Osteoblast (primary cell): ENCODE measurements at regions not wholly inside any gene's neighbourhood (a gene's known extent, or its start where the extent isn't known, plus 50 kb on each side); places are given as distances from the start of the nearest gene placed in this dataset.

Experiments used
- DNase-seq: peaks from one replicate; pipeline ENCODE4 v3.0.0; 2011; ENCODE audit warnings: low spot score, mixed read lengths; ENCODE audit not compliant: insufficient read length; ENCODE audit errors: missing footprints
- H2AFZ ChIP-seq: 2 replicates; pipeline ENCODE4 v1.6.0; 2011; ENCODE audit warnings: mild to moderate bottlenecking, low read length
- H3K27ac ChIP-seq: 2 replicates; pipeline ENCODE4 v1.5.1; 2011; ENCODE audit warnings: mild to moderate bottlenecking, low read depth, low read length, moderate library complexity
- H3K27me3 ChIP-seq: 2 replicates; pipeline ENCODE4 v1.6.0; 2012; ENCODE audit warnings: mild to moderate bottlenecking, control low read depth, inconsistent platforms, low read length, moderate library complexity; ENCODE audit not compliant: insufficient read depth
- H3K36me3 ChIP-seq: 2 replicates; pipeline ENCODE4 v1.5.1; 2011; ENCODE audit warnings: mild to moderate bottlenecking, low read length, control low read depth, moderate library complexity; ENCODE audit not compliant: insufficient read depth
- H3K4me1 ChIP-seq: 2 replicates; pipeline ENCODE4 v1.5.1; 2011; ENCODE audit warnings: mild to moderate bottlenecking, low read length, control low read depth, moderate library complexity; ENCODE audit not compliant: insufficient read depth
- H3K4me2 ChIP-seq: 2 replicates; pipeline ENCODE4 v1.6.0; 2011; ENCODE audit warnings: mild to moderate bottlenecking, low read length; ENCODE audit not compliant: insufficient read depth
- H3K4me3 ChIP-seq: fragments of 200-600 bp; sonication (generic); 3 replicates; pipeline ENCODE4 v1.5.1; 2012; ENCODE audit warnings: mild to moderate bottlenecking, low read length, inconsistent platforms; ENCODE audit not compliant: insufficient read depth
- H3K79me2 ChIP-seq: 2 replicates; pipeline ENCODE4 v1.6.0; 2012; ENCODE audit warnings: mild to moderate bottlenecking, low read length, control low read depth, inconsistent platforms; ENCODE audit not compliant: insufficient read depth
- H3K9me3 ChIP-seq: 2 replicates; pipeline ENCODE4 v1.5.1; 2011; ENCODE audit warnings: low read depth, low read length, control low read depth
- H4K20me1 ChIP-seq: 2 replicates; pipeline ENCODE4 v1.6.0; 2012; ENCODE audit warnings: mild to moderate bottlenecking, low read length, control low read depth; ENCODE audit not compliant: insufficient read depth
- TF ChIP-seq, protein P1 (sequence below): IDR thresholded peaks from 2 replicates; pipeline ENCODE4 v1.5.1; 2011; ENCODE audit warnings: mild to moderate bottlenecking, low read depth, low read length, moderate library complexity; ENCODE audit errors: extremely low read depth

GRCh38 chr9:79242489-79242888, 329.3 kb upstream of the TLE4 start:
- Histone ChIP-seq H3K36me3 (no peaks in the 10 kb centered on the region), H2AFZ (no peak overlapping the region), H3K9me3 (no peaks in the 10 kb centered on the region), H3K4me3 (no peak overlapping the region), H3K27ac (no peak overlapping the region), H3K4me1 (no peaks in the 10 kb centered on the region), H3K27me3 (no peaks in the 10 kb centered on the region), H3K79me2 (no peaks in the 10 kb centered on the region), H3K4me2 (no peak overlapping the region), H4K20me1 (no peaks in the 10 kb centered on the region)
- TF ChIP-seq, protein P1, sequence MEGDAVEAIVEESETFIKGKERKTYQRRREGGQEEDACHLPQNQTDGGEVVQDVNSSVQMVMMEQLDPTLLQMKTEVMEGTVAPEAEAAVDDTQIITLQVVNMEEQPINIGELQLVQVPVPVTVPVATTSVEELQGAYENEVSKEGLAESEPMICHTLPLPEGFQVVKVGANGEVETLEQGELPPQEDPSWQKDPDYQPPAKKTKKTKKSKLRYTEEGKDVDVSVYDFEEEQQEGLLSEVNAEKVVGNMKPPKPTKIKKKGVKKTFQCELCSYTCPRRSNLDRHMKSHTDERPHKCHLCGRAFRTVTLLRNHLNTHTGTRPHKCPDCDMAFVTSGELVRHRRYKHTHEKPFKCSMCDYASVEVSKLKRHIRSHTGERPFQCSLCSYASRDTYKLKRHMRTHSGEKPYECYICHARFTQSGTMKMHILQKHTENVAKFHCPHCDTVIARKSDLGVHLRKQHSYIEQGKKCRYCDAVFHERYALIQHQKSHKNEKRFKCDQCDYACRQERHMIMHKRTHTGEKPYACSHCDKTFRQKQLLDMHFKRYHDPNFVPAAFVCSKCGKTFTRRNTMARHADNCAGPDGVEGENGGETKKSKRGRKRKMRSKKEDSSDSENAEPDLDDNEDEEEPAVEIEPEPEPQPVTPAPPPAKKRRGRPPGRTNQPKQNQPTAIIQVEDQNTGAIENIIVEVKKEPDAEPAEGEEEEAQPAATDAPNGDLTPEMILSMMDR: no peak
- no peak for DNase-seq

DNA sequence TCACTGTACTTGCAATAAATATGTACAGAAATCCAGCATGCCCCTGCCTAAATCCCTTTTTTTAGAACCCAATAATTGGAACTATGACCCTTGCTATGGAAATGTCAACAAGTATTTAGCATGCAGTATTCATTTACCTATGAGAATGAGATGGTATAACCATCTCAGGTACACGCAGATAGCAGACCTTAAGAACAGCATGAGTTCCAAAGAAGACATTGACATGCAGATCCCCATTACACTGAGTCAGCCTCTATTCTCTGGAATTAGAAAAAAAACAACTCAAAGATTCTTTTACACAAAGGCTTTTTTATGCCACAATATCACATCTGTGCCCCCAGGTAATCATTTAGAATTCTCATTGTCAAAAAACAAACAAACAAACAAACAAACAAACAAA, 325.6 kb upstream of the TLE4 start:
- Histone ChIP-seq H3K4me3 (no peak overlapping the region), H3K4me1 (no peaks in the 10 kb centered on the region), H3K36me3 (no peaks in the 10 kb centered on the region), H3K27ac (no peak overlapping the region), H3K27me3 (peaks cover 4% of the 10 kb centered on the region), H4K20me1 (no peaks in the 10 kb centered on the region), H3K4me2 (no peak overlapping the region), H2AFZ (no peak overlapping the region), H3K9me3 (no peaks in the 10 kb centered on the region), H3K79me2 (no peaks in the 10 kb centered on the region)
- no peak for DNase-seq
- TF ChIP-seq, protein P1: no peak

- Histone ChIP-seq H3K4me3 (no peak overlapping the region), H3K4me2 (no peak overlapping the region), H3K27me3 (peaks cover 6% of the 10 kb centered on the region), H3K27ac (no peak overlapping the region), H3K36me3 (no peaks in the 10 kb centered on the region), H3K9me3 (no peaks in the 10 kb centered on the region), H4K20me1 (no peaks in the 10 kb centered on the region), H3K4me1 (no peaks in the 10 kb centered on the region), H2AFZ (no peak overlapping the region), H3K79me2 (no peaks in the 10 kb centered on the region)
- TF ChIP-seq, protein P1: no peak
- DNase-seq: no peak
Observed at GRCh38 chr9:79247021-79247420, 324.7 kb upstream of the TLE4 start.

DNA sequence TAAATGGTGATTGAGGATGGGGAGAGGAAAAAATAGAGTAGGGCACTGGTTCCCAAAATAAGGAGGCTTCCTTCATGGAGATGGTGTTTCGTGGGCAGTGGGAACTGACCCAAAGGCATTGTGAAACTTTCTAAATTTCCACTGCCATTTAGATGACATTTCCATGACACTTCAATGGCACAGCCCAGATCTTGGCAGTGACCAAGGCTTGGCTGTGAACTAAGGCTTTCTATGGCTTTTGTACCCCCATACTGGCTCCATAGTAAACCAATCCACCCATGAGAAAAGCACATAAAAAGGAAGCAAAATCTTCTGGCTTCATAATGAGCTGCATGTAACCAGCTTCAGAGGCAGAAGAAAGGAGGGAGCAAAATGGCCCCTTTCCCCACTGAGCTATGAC, 321.0 kb upstream of the TLE4 start:
- DNase-seq: no peak
- Histone ChIP-seq H2AFZ (no peak overlapping the region), H3K36me3 (no peaks in the 10 kb centered on the region), H3K79me2 (no peaks in the 10 kb centered on the region), H3K27ac (no peak overlapping the region), H3K4me3 (no peak overlapping the region), H3K4me2 (no peak overlapping the region), H3K27me3 (peaks cover 19% of the 10 kb centered on the region), H4K20me1 (no peaks in the 10 kb centered on the region), H3K9me3 (no peaks in the 10 kb centered on the region), H3K4me1 (no peaks in the 10 kb centered on the region)
- TF ChIP-seq, protein P1: no peak
